ENCODE measurements at regions not wholly inside any gene's neighbourhood (a gene's known extent, or its start where the extent isn't known, plus 50 kb on each side); places are given as distances from the start of the nearest gene placed in this dataset.

GRCh38 chr5:157934600-157934999 lies 75.7 kb upstream of the CLINT1 start:
- CTCF ChIA-PET, result interaction anchor here (1.5 to 11.4 kb wide), 2 partner anchors 14 to 36 kb away, joined by 3 to 67 read pairs; no protein-coding TSS in a partner anchor
- no peak for DNase-seq (ENCODE audit: extremely low spot score)
- POLR2A ChIA-PET, result no interaction called here
- TF ChIP-seq CTCF (IDR thresholded peaks at IDR 0.05; ENCODE audit: control extremely low read depth, extremely low read depth, low read depth, missing control alignments), result no peak

- ChIA-PET POLR2A (no interaction called here), CTCF (interaction anchor here (0.9 to 11.4 kb wide), 6 partner anchors 10 to 116 kb away, joined by 3 to 67 read pairs (median 3); no protein-coding TSS in a partner anchor)
- DNase-seq (ENCODE audit: extremely low spot score), result no peak
- TF ChIP-seq CTCF (IDR thresholded peaks at IDR 0.05; ENCODE audit: control extremely low read depth, extremely low read depth, low read depth, missing control alignments), result no peak
Measured at GRCh38 chr5:157933005-157933404, 74.1 kb upstream of the CLINT1 start.

GRCh38 chr5:157930710-157931109 lies 71.8 kb upstream of the CLINT1 start:
- ChIA-PET POLR2A (no interaction called here), CTCF (interaction anchor here (1.3 to 11.4 kb wide), 2 partner anchors 14 to 18 kb away, joined by 5 to 67 read pairs; no protein-coding TSS in a partner anchor)
- DNase-seq (ENCODE audit: extremely low spot score), result no peak
- TF ChIP-seq CTCF (IDR thresholded peaks at IDR 0.05; ENCODE audit: control extremely low read depth, extremely low read depth, low read depth, missing control alignments), result no peak

- no peak for TF ChIP-seq CTCF (IDR thresholded peaks at IDR 0.05; ENCODE audit: control extremely low read depth, extremely low read depth, low read depth, missing control alignments)
- POLR2A ChIA-PET, result no interaction called here
- DNase-seq (ENCODE audit: extremely low spot score), result no peak
- CTCF ChIA-PET, result interaction anchor here (1.0 to 1.4 kb wide), 2 partner anchors 8 to 12 kb away, joined by 4 to 5 read pairs; no protein-coding TSS in a partner anchor
Measured at GRCh38 chr5:157926977-157927376, 68.0 kb upstream of the CLINT1 start.

- CTCF ChIA-PET, result interaction anchor here (0.8 to 1.4 kb wide), 2 partner anchors 12 to 23 kb away, joined by 3 to 5 read pairs; no protein-coding TSS in a partner anchor
Measured at GRCh38 chr5:157925786-157926671, 67.1 kb upstream of the CLINT1 start.

More at GRCh38 chr5:157925786-157926671, 67.1 kb upstream of the CLINT1 start:
- no peak for DNase-seq (ENCODE audit: extremely low spot score)
- POLR2A ChIA-PET, result no interaction called here
- no peak for TF ChIP-seq CTCF (IDR thresholded peaks at IDR 0.05; ENCODE audit: control extremely low read depth, extremely low read depth, low read depth, missing control alignments)
